Fibroblast of peridontal ligament (primary cell): ENCODE measurements at regions not wholly inside any gene's neighbourhood (a gene's known extent, or its start where the extent isn't known, plus 50 kb on each side); places are given as distances from the start of the nearest gene placed in this dataset.
"Not testable (repeated sequence)": the region's sequence is repeated elsewhere in the genome, so short reads cannot be mapped to it uniquely, and the experiment has no call there.

ENCODE experiments used
- DNase-seq: peaks from one replicate; pipeline ENCODE4 v3.0.0-alpha.2; 2010; ENCODE audit errors: extremely low read depth

DNA sequence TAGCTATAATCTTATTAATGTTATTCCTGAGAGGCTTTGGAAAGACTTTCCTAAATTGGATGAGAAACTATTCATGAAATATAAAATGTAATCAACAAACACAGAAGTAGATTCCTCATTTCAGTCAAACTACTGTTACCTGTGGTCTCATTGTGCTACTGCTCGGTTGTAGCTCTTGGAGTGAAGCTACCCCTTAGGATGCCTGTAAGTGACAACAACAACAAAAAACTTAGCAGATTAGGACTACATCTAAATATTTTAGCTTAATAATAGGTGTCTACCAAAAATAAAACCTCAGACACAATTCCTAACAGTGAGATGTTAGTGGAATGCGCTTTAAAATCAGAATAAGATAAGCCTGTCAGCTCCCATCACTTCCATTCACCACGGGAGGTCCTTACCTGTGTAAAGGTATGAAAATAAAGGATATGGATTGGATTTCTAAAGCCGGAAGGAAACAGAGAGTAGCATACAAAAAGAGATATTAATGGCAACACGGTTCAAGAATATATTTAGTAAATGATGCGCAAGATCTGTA lies 369.2 kb downstream of the OSTF1 start:
- DNase-seq = no peak

- not testable (repeated sequence) for DNase-seq
These were observed 371.0 kb downstream of the OSTF1 start for GRCh38 chr9:75459311-75459710.

- no peak for DNase-seq
These were observed 372.9 kb downstream of the OSTF1 start for GRCh38 chr9:75461183-75461582.

GRCh38 chr9:75462866-75463265 lies 374.6 kb downstream of the OSTF1 start:
- no peak for DNase-seq

DNA sequence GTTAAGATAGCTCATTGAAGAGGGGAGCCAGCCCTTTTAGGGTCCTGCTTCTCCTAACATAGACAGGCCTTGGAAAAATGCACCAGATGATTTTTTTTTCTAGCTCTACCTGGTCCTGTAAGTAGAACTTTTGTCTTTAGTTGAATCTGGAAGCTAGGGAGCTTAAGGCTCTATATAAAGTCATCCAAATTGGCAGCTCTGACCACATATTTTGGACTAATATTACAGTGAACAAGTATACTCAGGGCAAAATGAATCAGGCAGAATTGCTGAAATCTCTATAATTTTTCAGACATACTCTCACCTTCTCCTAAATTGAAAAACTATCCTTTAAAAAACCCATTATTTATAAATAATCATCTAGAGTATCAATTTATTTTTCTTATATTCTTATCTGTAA lies 375.6 kb downstream of the OSTF1 start:
- no peak for DNase-seq

DNA sequence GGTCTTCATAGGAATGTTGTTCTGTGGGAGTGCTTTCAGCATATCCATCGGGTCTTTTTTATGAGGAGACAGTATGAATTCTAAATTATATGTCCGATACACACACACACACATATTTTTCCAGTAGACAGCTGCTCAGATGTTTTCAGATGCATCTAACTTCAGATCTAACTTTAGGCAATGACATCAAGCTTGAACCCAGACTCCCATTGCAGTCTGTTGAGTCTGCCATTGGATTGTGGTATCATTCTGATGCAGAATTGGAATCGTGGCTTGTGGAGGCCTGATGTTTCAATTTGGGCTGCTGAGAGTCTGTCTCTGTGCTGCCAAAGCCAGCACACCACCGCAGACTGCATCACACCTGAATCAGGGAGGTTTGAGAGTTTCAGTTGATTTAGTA lies 376.4 kb downstream of the OSTF1 start:
- no peak for DNase-seq

DNA sequence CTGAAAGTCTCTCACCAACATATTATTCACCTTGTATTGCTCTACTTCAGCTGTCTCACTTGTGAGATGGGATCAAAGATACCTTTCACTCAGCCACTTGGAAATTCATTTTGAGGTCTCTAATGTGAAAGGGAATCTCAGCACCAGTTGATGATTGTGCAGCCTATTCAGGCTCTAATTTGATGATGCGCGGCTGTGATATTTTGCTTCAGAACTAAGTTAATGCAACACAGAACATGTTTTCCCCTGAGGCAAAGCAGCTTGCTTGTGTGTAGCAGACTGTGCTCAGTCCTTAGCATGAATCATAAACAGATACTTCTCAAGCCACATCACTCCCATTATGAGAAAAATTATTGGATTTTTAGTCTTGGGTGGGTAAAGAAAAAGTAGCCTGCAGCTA lies 378.8 kb downstream of the OSTF1 start:
- DNase-seq = no peak

DNA sequence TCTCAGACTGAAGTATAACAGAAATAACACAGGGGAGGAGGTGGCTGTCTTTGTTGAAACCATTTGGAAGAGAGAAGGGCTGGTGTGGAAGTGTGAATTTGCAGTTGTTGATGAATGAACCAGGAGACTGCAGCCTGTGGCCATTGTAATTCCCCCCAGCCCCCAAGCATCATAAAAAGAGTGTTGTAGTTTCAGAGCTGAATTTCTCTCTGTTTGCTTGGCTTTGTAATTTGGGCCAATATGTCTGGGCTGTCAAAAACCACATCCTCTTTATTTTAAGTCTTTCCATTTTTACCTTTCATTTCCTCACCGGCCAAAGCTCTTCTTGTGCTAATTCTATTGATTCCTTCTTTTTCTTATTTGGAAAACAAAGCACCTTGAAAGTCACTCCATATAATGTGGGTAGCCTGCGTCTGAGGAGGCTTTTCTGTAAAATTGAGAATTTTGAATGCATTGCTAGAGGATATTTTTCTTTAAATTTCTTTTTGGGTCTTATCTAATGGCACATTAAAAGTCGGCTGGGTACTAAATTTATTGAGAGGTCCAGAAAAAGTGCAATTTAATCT lies 383.3 kb downstream of the OSTF1 start:
- DNase-seq = no peak

DNA sequence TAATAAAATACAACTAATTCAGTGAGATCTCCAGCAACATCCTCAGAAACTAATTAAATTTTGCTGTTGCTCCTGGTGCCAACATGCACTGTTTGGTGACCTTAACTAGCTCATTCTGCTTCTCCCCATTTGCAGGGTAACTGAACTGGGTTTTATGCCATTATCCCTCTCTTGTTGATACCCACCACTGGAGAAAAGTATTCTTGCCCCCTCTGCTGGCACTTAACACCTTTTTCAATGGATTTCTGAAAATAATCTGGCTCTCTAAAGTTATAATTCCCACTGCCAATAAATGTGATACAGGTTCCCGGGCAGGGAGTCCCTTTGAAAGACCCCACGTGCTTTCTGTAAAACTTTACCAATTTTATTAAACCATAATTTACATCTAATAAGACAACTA lies 394.3 kb downstream of the OSTF1 start:
- no peak for DNase-seq

DNA sequence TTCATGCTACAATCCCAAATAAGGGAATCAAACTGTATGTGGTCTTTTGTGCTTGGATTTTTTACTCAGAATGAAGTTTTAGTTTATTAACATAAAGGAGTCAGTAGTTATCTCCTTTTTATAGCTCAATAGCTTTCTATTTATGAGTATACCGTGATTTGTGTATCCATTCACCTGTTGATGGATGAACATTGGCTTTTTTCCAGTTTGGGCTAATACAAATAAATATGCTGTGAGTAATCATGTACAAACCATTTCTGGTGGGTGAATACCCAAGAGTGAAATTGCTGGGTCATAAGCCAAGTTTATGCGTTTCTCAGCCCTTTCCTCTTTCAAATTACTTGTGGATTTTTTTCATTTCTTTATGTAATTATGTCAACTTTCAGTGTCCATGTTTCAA lies 395.3 kb downstream of the OSTF1 start:
- no peak for DNase-seq

DNA sequence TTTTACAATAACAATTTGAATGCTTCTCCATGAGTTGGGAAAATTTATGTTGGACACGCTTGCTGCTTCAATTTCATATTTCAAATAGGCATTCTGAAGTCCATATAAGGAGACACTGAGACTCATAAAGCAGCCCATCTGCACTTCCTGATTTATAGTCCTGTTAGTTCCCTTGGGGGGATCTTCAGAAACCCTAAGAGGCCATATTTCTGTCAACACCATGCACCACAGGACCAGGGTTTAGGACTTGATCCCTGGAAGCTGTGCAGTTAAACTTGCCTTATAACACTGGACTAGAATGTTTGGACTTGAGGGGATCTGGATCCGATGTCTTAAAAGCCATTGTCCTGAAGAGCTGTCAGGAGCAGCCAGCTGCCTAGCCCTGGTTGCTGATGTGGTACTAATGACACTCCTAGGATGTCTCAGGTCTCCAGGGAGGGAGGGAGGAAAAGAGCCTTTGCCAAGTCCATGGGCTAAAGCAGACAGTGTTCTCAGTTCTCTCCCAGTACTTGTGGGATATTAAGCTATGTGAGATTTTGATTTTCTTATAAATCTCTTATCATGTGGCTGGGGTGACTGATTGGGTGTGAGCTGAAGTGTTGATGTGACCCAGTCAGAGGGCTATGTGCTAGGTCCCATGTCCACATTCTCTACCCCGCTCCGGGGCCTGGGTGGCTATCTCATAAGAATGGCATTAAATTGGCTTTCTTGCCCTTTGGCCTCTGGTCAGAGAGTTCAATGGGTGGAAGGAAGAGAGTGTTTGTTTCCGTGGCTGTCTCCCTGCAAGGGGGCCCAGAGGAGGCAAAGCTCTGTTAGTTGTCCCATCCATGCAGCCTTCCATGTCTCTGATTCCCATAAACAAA lies 399.8 kb downstream of the OSTF1 start:
- DNase-seq = no peak

GRCh38 chr9:75488719-75489110 lies 400.4 kb downstream of the OSTF1 start:
- no peak for DNase-seq

GRCh38 chr9:75490326-75490725 lies 400.1 kb upstream of the PCSK5 start:
- no peak for DNase-seq

DNA sequence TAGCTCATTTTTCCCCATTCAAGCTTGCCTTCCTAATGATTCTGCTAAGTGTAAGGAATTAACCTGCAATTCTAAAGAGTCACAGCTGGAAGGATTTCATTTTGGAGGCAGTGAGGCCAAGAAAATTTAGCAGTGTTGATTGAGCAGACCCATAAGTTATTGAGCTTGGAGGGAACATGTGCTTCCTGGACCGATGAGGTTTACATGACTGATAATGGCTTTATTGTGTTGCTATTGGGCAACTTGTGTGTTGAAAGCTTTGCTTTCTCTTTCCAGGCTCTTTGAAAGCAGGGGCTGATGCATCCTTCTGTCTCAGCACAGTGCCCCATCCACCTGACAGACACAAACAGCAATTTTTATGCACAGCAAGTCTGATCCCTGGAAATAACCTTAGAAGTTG lies 398.9 kb upstream of the PCSK5 start:
- no peak for DNase-seq

DNA sequence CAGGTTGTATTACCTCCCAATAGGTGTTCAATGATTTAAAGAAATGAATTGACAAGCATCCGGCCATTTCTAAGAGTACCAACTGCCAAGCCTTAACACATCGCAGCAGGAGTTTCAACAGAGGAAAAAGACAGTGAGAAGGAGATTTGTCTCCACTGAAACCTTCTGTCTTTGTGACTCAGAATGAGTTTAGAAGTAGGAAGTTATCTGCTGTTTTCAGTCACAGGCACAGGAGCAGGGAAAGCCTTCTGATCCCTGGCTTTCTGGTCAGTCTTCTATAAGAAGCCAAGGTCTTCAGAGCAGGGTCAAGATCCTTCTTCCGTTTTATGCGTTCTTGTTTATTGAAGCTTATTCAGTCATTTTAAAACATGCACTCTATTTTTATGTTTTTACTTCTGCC lies 390.7 kb upstream of the PCSK5 start:
- no peak for DNase-seq

DNA sequence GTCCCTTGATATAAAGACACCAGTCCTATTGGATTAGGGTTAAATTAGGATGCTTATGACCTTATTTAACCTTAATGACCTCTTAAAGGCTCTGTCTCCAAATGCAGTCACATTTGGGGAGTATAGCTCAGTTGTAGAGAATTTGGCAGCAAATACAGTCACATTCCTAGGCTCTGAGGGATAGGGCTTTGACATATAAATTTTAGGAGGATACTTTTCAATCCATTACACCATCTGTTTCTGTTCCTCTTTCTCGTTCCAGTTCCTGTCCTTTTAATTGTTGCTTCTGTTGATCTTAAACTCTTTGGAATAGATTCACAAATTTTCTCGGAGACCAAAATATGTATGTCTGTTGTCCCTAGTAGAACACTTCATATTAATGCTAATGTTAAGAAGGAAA lies 390.0 kb upstream of the PCSK5 start:
- DNase-seq = no peak

DNA sequence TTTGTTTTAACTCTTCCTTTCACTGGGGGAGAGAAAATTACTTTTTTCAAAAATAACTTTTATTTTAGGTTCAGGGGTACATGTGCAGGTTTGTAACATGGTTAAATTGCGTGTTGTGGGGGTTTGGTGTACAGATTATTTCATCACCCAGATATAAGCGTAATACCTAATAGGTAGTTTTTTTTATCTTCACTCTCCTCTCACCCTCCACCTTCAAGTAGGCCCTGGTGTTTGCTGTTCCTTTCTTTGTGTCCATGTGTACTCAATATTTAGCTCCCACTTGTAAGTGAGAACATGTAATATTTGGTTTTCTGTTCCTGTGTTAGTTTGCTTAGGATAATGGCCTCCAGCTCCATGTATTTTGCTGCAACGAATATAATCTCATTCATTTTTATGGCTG lies 389.5 kb upstream of the PCSK5 start:
- not testable (repeated sequence) for DNase-seq

- no peak for DNase-seq
These were observed 385.8 kb upstream of the PCSK5 start for GRCh38 chr9:75504721-75505120.

DNA sequence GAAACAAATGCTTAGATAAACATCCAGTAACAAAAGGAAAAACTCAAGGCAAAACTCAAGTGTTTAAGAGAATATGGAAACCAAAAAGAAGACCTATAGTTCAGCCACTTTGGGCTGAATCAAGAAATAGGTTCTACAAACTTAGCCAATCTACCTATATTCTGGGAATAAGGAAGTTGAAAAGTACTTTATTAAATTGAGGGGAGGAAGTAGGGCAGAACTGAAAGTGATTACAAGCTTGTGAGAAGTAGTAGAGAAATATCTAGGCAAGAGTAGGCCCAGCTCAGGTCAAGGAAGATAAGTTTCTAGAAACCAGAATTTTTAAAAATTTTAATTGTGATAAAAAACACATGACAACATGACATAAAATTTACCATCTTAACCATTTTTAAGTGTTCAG lies 384.8 kb upstream of the PCSK5 start:
- DNase-seq = no peak

- DNase-seq = no peak
These were observed 361.0 kb upstream of the PCSK5 start for GRCh38 chr9:75529463-75529862.

DNA sequence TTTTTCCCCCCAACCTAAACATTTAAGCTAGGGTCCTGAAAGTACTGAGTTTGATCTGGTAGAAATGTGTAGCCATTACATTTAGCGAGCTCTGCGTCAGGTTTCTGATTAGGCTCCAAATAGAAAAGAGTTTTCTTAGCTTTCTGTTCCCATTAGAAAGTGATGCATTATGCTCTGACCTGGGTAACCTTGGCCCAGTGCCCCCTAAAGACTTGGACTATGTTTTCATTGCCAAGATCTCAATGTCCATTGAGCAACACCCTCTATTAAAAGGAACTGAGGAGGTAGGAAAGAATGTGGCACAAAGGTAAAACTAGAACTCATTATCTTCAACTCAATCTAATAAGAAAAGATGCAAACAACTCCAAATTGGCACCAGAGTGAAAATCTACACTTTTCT lies 358.9 kb upstream of the PCSK5 start:
- DNase-seq = no peak

DNA sequence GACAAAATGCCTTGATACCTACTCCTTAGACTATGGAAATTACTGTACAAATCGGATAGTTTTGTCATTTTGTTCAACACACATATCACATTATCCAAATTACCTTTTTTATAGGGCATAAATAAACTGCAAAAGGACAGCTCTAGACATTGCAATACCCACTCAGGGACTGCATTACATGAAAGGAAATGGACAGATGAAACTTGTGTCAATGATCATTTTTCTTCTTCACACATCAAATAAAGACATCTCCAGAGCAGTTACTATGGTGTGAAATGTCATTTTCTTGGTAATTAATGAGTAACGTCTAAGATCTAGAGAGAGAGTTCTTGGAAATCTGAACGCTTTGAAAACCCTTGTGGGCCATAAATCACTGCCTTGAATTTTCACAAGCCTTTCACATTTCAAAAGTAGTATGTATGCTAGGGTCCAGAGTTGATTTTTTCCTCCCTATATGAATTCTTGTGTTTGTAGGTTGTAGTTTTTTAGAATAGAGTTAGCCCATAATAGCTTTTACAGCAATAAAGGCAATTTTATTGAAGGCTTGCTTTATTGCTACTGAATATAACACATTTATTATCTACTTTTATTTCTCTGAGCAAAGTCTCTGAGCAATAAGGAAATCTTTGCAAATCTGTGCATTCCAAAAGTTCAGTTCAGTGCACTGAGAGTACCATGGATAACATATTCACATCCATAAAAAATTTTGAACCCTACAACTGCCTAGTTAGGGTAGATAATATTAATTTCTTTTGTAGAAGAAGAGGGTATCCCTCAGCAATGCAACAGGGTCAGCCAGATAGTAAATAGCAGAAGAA lies 358.0 kb upstream of the PCSK5 start:
- DNase-seq = no peak

DNA sequence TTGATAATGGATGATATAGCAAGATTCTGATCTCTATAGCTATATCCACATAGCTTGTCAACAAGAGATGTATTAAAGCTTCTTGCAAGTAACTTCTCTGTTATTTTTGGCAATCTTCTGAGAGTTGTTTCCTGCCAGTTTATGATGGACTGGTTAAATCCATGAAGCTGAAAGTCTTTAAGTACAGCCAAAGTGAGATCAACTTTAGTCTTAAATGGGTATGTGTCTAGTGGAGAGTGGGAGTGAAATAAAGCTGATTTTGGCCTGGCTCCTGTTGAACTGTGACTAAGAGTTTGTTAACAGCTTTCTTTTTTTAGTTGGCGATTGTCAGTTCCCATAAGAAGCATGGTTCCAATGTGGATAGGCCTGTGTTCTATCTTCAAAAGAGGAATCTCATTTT lies 350.9 kb upstream of the PCSK5 start:
- no peak for DNase-seq
